ENCODE measurements at regions not wholly inside any gene's neighbourhood (a gene's known extent, or its start where the extent isn't known, plus 50 kb on each side); places are given as distances from the start of the nearest gene placed in this dataset.

DNA sequence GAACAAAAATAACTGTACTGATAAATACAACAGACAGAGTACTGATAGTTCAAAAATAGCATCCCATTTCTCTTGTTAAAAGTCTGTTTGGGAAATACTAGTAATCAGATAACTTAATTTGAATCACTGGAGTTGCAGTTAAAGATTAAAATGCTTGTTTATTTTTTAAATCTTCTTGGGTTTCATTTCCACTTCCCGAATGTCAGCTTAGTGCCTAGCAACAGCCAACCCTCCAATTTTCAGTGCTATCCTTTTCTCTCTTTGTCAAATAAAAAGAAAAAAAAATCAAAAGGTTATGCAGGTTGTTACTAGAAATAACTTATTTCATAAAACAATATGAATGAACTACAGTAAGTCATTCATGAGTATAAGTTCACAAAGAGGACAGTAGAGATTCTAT lies 257.7 kb upstream of the STXBP5 start:
- no peak for TF ChIP-seq CTCF (conservative IDR thresholded peaks at IDR 0.05)
- no peak for TF ChIP-seq EZH2 (IDR thresholded peaks at IDR 0.05; ENCODE audit: low read depth)
